GM12891 (cell line): ENCODE measurements at regions not wholly inside any gene's neighbourhood (a gene's known extent, or its start where the extent isn't known, plus 50 kb on each side); places are given as distances from the start of the nearest gene placed in this dataset.

Source experiments
- DNase-seq: peaks from one replicate; pipeline ENCODE4 v3.0.0; 2011; ENCODE audit warnings: low spot score; ENCODE audit not compliant: insufficient read length
- FAIRE-seq: peaks from 2 replicates; lab custom pipeline; 2011; peaks lifted over from hg19 to GRCh38; lab: Jason Lieb, UNC
- PAX5 ChIP-seq: IDR thresholded peaks from 2 replicates; pipeline ENCODE4 v1.6.1; 2011; ENCODE audit warnings: low read length, moderate library complexity, mild to moderate bottlenecking; ENCODE audit not compliant: insufficient read depth, severe bottlenecking
- POLR2A ChIP-seq: IDR thresholded peaks from 2 replicates; pipeline ENCODE4 v1.6.1; 2011; ENCODE audit warnings: low read depth, low read length, control low read depth
- POLR2AphosphoS5 ChIP-seq: IDR thresholded peaks from 2 replicates; pipeline ENCODE4 v1.6.1; 2011; ENCODE audit warnings: low read depth, low read length, control low read depth
- POU2F2 ChIP-seq: IDR thresholded peaks from 2 replicates; pipeline ENCODE4 v1.6.1; 2011; ENCODE audit warnings: low read depth, mild to moderate bottlenecking, control low read depth, low read length, moderate library complexity
- SPI1 ChIP-seq: IDR thresholded peaks from 2 replicates; pipeline ENCODE4 v1.6.1; 2011; ENCODE audit warnings: low read depth, low read length, control low read depth
- TAF1 ChIP-seq: IDR thresholded peaks from 2 replicates; pipeline ENCODE4 v1.6.1; 2011; ENCODE audit warnings: low read depth, low read length, control low read depth

DNA sequence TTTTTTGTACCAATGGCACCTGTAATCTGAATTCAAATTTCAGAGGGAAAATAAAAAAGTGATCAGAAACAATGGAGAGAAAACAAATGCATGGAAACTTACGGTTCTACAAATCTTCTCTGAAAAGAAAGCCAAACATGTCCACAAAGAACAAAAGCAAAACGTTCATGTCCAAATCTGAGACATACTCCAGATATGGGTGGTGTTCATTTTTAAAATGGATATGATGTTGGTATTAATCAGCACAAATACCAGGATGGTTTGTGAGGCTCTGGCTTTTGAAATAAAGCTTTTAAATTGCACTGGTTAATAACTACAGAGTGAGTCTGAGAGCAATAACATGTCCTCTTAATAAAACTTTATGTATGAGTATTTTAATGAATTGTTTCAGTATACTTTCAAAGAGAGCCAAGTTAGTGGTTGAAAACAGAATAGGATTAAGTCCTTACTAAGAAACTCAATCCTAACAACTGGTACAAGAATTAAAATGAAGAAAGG lies 366.4 kb downstream of the INHBA start:
- FAIRE-seq (no peak), DNase-seq (no peak)
- TF ChIP-seq PAX5 (no peak), SPI1 (no peak), POLR2A (no peak), POLR2AphosphoS5 (no peak), POU2F2 (no peak), TAF1 (no peak)

DNA sequence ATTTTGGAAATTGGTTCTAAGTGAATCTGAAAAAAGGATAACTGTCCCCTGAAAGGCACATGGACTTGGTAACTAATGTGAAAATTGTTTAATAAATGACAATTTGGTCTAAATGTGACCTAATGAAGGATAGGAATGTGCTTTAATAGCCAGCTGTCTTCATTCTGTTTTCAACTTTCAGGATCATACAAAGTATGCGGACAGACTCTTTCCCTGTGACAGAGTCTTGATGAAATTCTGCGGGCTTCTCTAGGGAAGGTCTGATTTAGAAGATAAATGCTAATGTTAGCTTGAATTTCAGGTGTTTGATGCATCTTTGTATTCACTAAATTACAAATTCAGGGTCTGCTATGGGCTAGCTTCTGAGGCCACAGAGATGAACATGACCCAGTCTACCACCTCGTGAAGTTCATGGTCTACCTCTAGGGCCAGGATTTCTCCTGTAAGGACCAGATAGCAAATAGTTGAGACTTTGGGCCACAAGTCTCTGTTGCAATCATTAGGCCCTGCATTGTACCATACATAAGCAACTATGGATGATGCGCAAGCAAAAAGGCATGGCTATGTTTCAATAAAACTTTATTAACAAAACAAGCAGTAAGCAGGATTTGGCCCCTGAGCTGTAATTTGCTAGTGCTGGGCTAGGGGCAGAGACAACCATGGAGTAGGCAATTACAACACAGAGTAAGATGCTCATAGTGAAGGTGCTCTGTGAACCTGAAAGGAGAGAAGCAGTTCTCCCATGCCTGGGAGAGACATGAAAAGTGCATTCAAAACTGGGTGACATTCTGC lies 368.6 kb downstream of the INHBA start:
- peak; percentile 16 for FAIRE-seq
- TF ChIP-seq SPI1 (no peak), POLR2A (no peak), PAX5 (no peak), POU2F2 (no peak)

DNA sequence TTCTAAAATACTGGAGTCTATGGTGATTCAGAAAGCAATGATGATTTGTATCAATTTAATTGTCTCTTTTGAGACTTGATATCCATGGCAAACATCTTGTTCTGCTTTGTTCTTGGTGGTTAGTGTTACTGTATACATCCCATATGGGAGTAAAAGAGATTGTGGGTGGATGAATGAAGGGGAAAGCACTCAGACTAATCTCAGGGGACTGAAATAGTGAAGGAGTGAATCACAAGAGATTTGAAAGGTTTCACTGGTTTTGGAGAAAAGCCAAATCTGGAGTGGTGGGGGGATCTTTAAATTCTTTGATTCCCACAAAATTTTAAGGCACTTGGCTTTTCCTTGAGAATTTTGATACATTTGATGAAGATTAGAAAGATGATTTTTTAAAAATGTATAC lies 369.4 kb downstream of the INHBA start:
- no peak for FAIRE-seq
- no peak for TF ChIP-seq POLR2A
- DNase-seq = no peak

More for the DNA sequence above, 368.6 kb downstream of the INHBA start:
- no peak for DNase-seq

DNA sequence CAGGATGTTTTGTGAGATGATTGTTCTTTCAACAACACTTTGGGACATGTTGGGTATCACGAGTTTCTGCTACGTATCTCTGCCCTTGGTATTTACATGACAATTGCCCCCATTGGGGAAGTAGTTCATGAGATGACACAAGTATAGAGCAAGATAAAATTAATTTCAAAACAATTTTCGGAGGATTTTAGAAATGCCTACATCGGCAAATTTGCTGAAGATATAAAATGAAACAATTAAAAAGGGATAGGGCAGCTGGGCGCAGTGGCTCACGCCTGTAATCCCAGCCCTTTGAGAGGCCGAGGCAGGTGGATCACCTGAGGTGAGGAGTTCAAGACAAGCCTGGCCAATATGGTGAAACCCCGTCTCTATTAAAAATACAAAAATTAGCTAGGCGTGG lies 371.7 kb downstream of the INHBA start:
- no peak for FAIRE-seq
- no peak for DNase-seq
- no peak for TF ChIP-seq PAX5
- no peak for TF ChIP-seq POU2F2
- no peak for TF ChIP-seq POLR2AphosphoS5
- TF ChIP-seq TAF1 = no peak
- TF ChIP-seq SPI1 = no peak
- TF ChIP-seq POLR2A = no peak

GRCh38 chr7:41328544-41328943 lies 374.3 kb downstream of the INHBA start:
- DNase-seq (no peak), FAIRE-seq (no peak)
- TF ChIP-seq SPI1 (no peak), POLR2A (no peak), POLR2AphosphoS5 (no peak), TAF1 (no peak), POU2F2 (no peak), PAX5 (no peak)

DNA sequence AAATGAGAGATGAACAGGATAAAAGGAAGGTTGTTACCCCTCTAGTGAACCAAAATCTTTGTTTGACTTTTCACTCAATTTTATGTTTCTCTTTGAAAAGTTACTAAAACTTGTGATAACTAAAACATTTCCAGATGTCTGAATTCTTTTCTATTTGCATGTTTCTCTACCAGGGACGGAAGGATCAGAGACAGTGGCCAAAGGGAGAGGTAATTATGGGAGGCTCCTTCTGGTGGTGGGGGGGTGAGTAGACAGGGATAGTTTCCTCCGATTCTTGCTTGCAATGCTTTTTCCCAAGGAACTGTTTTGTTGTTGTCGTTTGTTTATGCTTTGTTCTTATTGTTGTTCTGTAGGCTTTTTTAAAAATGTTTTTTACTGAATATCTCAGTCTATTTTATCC lies 374.8 kb downstream of the INHBA start:
- TF ChIP-seq POU2F2 = no peak
- TF ChIP-seq POLR2A = no peak
- TF ChIP-seq TAF1 = no peak
- no peak for TF ChIP-seq PAX5
- no peak for TF ChIP-seq SPI1
- TF ChIP-seq POLR2AphosphoS5 = no peak
- DNase-seq = no peak
- FAIRE-seq = no peak

GRCh38 chr7:41326616-41327015 lies 376.3 kb downstream of the INHBA start:
- FAIRE-seq (no peak), DNase-seq (no peak)

DNA sequence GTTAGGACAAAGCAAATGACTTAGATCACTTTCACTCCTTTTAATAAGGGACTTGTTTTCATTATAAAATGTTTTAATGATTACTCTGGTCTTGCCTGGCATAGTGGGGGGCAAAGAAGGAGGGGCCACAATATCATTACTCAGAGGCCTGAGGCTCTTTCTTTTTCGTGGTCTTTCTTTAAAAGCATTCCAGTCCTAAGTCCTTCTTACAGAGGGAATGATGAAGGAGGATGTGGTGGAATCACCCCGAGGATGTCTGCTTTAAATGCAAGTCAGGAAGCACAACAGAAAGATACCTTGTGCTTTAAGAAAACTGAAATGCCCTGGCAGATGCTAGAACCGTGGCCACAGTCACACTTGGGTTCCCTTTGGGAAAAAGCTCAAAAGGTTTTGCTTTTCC lies 379.1 kb downstream of the INHBA start:
- FAIRE-seq (no peak), DNase-seq (no peak)
- no peak for TF ChIP-seq POU2F2
- TF ChIP-seq POLR2AphosphoS5 = no peak
- no peak for TF ChIP-seq POLR2A
- TF ChIP-seq TAF1 = no peak
- no peak for TF ChIP-seq SPI1
- no peak for TF ChIP-seq PAX5

More at GRCh38 chr7:41326616-41327015, 376.3 kb downstream of the INHBA start:
- TF ChIP-seq POLR2A (no peak), POU2F2 (no peak), PAX5 (no peak), TAF1 (no peak), SPI1 (no peak), POLR2AphosphoS5 (no peak)

GRCh38 chr7:41319581-41319980 lies 383.3 kb downstream of the INHBA start:
- no peak for TF ChIP-seq POU2F2
- no peak for TF ChIP-seq POLR2AphosphoS5
- TF ChIP-seq SPI1 = no peak
- TF ChIP-seq TAF1 = no peak
- TF ChIP-seq POLR2A = no peak
- TF ChIP-seq PAX5 = no peak
- DNase-seq = no peak
- FAIRE-seq = no peak

DNA sequence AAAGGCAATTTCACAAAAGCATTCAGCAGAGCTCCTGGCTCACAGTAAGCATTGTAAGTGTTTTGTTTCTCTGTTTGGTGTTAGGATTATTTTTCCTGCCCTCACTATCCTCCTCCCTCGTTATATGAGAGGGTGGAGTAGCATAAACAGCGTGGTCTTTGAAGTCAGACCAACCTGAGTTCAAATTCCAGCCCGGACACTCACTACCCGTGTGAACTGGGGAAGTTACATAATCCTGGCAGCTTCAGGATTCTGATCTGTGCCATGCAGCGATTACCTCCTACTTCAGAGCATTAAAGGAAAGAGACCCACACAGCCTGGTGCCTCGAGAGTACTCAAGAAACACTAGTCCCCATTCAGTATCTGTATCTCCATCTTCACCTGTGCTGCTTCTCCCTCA lies 386.5 kb downstream of the INHBA start:
- FAIRE-seq (no peak), DNase-seq (no peak)
- TF ChIP-seq PAX5 (no peak), POU2F2 (no peak), TAF1 (no peak), SPI1 (no peak), POLR2A (no peak), POLR2AphosphoS5 (no peak)
